ENCODE measurements at regions not wholly inside any gene's neighbourhood (a gene's known extent, or its start where the extent isn't known, plus 50 kb on each side); places are given as distances from the start of the nearest gene placed in this dataset.

- no peak for DNase-seq (ENCODE audit: low read depth)
These were observed 202.3 kb upstream of the KLF6 start for GRCh38 chr10:3987143-3987974.

GRCh38 chr10:3986493-3987142 lies 201.6 kb upstream of the KLF6 start:
- no peak for DNase-seq (ENCODE audit: low read depth)

GRCh38 chr10:3982746-3983442 lies 197.9 kb upstream of the KLF6 start:
- no peak for DNase-seq (ENCODE audit: low read depth)

GRCh38 chr10:3981300-3981699 lies 196.3 kb upstream of the KLF6 start:
- DNase-seq (ENCODE audit: low read depth), result no peak

GRCh38 chr10:3980660-3981059 lies 195.7 kb upstream of the KLF6 start:
- DNase-seq (ENCODE audit: low read depth), result no peak

- DNase-seq (ENCODE audit: low read depth), result no peak
These were observed 195.1 kb upstream of the KLF6 start for GRCh38 chr10:3980144-3980543.

- DNase-seq (ENCODE audit: low read depth), result no peak
These were observed 193.8 kb upstream of the KLF6 start for GRCh38 chr10:3978761-3979160.

DNA sequence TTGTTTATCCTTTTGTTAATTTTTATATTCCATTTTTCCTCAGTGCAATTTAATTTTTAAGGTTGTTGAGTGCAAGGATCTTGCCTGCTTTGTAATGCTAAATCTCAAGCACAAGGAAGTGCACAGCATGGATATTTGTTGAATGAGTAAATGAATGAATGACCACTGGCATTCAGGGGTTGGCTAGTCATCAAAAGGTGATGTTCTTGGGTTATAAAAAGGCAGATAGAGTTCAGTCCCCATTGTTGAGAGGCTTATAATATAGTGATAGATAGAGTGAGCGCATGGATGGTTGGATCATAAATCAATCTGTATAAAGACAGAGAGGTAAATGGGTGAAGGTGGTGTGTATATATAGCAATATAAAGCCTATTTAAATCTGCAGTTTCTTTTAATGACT lies 193.2 kb upstream of the KLF6 start:
- DNase-seq (ENCODE audit: low read depth), result no peak

DNA sequence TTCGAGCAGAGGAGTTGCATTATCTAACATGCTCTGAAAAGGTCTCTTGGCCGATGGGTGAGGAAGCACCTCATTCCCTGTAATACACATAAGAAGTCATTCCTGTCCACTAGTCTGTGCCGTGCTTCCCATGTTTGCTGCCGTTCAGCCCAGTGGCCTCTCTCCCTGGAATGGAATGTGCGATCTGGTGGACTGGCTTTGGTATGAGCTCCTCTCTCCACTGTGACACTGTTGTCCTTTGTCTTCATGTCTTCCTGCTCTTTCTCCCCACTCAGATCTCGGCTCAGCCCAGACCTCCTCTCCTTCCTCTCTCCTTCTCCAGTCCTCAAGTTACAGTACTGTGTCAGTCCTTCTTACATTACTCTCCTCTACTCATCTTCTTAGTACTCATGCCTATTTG lies 192.8 kb upstream of the KLF6 start:
- no peak for DNase-seq (ENCODE audit: low read depth)

DNA sequence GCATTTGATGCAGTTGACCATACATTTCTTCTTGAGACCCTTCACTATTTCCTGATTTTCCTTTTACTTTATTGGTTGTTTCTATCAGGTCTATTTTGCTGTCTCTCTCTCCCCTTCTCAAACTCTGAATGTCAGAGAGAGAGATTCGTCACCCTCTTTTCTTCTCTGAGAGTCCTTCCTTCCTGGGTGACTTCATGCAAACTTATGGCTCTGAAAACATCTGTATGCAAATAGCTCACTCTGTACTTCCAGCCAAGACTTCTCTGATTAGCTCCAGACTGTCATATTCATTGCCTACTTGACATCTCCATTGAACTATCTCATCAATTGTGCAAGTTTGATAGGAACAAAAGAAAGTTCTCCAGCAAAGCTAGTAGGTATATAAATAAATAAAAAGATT lies 191.7 kb upstream of the KLF6 start:
- no peak for DNase-seq (ENCODE audit: low read depth)

DNA sequence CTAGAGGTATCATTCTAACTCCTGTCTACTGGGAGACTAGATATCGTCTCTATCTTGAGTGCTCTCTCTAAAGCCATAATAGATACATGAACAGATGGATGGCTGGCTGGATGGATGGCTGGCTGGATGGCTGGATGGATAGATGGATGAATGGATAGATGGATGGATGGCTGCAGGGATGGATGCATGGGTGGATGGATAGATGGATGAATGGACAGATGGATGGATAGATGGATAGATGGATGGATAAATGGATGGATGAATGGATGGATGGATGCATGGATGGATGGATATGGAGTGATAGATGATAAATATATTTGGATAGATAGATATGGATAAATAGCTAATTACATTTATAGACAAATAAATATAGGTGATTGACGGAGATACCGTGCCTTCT lies 191.2 kb upstream of the KLF6 start:
- DNase-seq (ENCODE audit: low read depth), result no peak

DNA sequence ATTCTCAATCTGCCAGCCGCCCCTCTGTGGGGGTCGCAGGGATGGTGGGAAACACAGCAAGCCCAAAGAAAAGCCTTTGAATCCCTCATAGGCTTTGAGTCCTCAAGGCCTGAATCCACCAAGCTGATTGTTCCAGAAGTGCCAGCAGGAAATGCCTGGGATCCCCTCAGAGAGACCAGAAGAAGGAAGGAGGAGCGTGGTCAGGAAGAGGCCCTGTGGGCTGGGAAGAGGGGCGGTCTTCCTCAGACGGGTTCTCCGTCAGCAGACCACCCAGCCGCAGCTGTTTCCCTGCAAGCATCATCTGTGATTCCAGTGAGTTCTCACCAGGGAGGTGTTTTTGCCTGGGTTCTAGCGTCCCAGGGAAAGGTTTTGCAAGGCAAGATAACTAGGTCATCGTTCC lies 190.0 kb upstream of the KLF6 start:
- no peak for DNase-seq (ENCODE audit: low read depth)

DNA sequence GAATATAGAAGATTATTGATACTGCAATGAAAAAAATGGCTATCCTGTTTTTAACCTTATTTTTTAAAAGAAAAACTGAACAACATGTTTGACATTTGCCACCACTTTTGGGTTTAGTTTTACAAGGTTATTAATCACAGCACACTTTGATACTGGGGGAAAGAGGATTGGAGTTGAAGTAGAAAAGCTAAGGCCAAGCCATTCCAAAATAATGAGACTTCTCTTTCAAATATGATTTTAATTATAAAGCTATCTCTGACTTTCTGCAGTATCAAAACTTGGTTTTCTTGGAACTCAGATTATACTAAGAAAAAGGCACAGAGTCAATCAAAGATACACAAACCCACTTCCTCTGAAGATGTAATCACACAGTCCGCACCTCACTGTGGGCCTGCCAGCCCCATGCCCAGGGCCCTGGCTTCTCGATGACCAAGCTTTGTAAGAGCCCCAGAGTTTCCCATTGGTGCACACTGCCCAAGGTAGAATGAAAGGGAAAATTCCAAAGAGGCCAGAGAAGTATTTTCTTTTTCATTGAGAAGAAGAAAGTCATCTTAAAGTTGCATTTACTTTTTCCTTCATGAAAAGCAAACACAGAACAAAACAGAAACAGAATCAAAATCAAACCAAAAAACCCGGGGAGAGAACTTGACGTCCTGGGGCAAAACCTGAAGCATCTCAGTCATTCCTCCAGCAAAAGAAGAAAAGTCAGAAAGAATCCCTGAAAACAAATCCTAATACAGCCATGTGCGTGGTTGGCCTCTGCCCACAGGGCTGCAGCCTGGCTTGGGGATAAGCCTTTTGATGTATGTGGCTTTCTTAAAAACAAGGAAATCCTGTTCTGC lies 187.7 kb upstream of the KLF6 start:
- no peak for DNase-seq (ENCODE audit: low read depth)

- DNase-seq (ENCODE audit: low read depth), result no peak
These were observed 186.7 kb upstream of the KLF6 start for GRCh38 chr10:3971713-3972112.

DNA sequence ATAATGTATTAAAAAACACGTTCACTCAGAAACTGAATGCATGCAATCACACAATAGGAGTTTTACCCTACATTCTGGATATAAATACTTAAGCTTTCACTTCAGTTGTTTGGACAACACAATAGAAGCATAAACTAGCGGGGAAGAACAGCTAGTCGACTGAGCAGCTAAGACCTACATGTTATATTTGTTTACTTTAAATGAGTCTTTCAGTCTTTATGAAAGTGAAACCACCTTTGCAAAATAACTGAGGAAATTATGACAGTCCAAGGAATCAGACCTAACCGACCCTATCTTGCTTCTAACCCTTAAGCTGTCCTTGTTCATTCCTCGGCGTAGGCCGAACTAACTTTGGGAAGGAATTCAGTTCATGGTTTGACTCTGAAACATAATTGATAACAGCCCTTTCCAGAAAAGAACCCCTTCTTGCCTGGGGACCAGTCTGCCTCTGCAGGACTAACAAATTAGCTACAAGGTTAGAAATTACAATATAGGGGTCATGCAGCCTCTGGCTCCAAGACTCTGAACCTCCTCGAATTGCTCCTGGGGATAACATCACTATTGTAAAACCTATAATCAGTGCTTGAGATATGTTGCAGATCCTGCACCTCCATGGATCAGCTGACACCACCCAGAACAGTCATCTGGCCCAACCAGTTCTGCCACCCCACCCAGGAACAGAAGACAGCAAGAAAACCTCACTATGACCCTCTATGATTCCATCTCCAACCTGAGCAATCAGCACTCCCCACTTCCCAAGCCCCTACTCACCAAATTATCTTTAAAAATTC lies 185.1 kb upstream of the KLF6 start:
- no peak for DNase-seq (ENCODE audit: low read depth)

GRCh38 chr10:3968727-3969126 lies 183.7 kb upstream of the KLF6 start:
- DNase-seq (ENCODE audit: low read depth), result no peak

DNA sequence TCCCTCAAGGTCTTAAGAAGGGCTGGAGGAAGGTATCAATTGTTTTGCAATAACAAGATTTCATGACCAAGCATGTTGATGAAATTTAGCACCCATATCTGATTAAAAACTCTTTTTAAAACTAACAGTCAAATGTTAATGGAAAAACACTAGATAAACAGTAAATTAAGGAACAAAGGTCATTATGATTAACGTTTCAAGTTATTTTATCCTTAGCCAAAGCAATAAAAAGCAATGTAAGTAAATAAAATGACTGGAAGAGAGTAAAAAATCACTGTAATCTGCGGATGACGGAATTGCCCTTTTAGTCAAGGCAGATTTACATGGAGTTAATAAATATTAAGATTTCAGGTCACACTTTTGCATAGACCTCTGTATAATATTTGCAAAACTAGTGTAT lies 179.5 kb upstream of the KLF6 start:
- DNase-seq (ENCODE audit: low read depth), result no peak

DNA sequence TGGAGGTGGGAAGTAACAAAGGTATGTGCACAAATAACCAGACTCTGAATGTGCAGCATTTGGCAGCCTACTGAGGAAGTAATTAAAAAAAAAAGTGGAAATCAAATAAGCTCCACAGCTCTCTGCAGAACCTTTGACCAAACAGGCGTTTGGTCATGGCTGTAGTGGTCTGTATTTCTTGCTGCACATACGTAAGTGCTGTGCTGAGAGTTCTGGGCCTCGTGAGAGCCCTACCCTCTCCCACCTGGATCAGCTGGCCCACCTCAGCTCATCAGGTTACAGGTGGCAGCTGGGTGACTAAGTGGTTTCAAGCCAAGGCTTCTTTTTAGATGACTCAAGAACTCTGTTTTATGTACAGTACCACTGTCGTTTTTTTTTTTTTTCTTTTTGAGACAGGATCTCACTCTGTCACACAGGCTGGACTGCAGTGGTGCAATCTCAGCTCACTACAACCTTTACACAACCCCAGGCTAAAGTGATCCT lies 178.2 kb upstream of the KLF6 start:
- no peak for DNase-seq (ENCODE audit: low read depth)

- DNase-seq (ENCODE audit: low read depth), result no peak
These were observed 176.1 kb upstream of the KLF6 start for GRCh38 chr10:3961082-3961481.

DNA sequence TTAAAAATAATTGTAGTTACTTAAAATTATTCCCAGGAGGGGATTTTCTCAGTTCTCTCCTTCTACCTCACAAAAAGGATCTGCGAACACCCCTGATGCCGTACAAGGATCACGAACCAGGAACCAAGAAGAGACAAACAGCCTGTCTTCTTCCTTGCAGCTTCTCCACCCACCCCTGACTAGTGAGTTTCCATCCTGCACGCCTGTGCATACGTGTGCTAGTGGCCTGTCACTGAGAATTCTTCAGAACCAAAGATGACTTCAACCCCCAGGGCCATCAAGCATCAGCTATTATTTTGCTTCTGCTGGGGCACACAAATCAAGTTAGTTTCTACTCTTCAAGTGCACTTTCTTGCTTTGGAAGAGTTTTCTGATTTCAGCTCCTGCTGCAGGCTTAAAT lies 175.5 kb upstream of the KLF6 start:
- DNase-seq (ENCODE audit: low read depth), result no peak

Data from activated T-helper 9 cell treated with anti-CD3 and anti-CD28 coated beads, Interleukin-2, amount 50 U/mL, for 16 hours (primary cell).